Activated T-cell treated with anti-CD3 and anti-CD28 coated beads for 48 hours (primary cell): ENCODE measurements at regions not wholly inside any gene's neighbourhood (a gene's known extent, or its start where the extent isn't known, plus 50 kb on each side); places are given as distances from the start of the nearest gene placed in this dataset.
"Not testable (repeated sequence)": the region's sequence is repeated elsewhere in the genome, so short reads cannot be mapped to it uniquely, and the experiment has no call there.

Experiments used
- DNase-seq: peaks from one replicate; pipeline ENCODE4 v3.0.0-alpha.2; 2020; ENCODE audit warnings: low read depth

DNA sequence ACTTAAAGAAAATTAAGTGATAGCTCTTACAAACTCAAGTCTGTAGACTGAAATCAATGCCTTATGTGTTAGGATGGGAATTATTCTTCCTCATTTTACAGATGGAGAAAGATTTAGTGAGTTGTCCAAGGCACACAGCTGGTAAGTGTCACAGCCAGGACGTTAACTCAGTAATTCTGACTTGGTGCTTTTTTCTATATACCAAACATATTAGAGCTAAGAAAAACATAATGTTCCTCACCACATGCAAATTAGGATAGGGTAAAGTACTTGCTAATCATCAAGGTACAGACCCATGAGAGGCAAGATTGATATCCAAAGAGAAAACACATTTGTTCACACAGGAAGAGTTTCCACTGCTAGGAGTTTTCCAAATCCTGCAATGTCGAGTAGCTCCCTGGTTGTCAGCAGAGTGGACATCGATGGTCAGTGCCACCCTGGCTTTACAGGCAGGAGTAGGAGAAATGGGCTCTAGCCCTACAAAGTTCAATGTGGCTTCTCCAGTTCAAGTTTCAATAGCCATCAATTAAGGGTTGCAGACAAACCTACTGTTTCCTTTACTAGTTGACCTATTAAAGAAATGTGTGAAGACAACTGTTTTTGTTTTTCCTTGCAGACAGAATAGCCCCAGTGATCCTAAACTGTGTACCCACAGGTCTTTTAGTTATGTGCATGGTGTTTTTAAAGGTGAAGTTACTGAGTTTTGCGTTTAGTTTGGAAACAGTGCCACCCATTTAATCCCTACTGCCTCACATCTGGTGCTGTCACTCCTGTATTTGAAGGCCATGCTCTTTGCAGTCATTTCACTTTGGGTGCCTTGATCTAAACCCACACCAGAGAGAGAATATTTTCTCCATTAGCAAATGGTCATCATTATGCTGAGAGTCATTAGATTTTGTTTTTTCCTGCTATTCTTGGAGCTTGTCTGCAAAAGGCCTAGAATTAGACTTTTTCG, 460.8 kb upstream of the SMARCA2 start:
- DNase-seq = no peak

DNA sequence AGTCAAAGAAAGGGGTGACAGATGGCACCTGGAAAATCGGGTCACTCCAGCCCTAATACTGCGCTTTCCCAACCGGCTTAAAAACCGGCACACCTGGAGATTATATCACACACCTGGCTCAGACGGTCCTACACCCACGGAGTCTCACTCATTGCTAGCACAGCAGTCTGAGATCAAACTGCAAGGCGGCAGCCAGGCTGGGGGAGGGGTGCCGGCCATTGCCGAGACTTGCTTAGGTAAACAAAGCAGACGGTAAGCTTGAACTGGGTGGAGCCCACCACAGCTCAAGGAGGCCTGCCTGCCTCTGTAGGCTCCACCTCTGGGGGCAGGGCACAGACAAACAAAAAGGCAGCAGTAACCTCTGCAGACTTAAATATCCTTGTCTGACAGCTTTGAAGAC, 456.5 kb upstream of the SMARCA2 start:
- DNase-seq = not testable (repeated sequence)

DNA sequence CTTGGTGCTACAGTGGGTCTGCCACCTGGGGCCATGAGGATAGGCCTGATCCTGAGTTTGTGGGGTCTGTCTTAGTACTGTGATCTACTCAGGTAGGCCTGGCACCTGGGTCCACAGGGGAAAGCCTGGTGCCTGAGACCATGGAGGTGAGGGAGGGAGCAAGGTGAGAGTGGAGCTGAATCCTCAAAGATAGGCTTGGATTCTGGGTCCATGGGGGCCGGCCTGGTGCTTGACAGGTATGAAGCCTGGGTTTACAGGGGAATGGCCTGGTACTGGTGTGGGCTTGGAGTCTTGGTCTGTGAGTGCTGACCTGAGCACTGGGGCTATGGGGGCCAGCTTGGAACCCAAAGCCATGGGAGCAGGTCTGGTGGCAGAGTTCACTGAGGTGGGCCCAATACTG, 439.2 kb upstream of the SMARCA2 start:
- no peak for DNase-seq

DNA sequence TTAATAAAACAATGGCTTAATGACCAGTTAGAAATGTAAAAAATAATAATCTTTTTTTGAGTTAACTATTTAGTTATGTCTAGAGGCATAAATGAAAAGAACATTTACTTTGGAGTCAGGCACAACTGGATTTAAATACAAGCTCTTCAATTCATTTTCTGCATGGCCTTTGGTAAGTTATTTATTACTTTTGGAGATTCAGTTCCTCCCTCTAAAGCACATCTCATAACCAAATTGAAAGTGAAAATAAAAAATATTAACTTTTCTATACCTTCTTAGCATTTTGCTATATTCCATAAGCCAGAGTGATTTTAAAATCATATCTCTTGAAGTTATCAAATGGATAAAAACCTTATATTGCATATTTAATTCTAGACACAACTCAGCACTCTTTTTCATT, 434.9 kb upstream of the SMARCA2 start:
- no peak for DNase-seq

DNA sequence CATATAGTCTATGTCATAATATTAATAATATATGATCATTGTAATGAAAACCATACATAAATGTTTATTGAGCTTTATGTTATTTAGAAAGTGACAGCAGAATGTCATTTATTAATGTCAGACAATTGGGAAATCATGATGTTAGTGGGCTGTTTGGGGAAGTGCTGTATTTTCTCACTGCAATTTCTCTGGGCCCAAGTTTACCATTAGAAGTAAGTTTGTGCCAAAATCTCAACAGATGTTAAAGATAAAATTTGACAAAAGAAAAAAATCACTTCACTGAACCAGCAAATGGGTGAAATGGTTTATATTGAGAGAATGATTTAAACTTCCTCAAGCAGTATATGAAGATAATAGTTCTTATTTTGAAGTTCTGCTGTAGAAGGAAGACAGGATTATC, 433.2 kb upstream of the SMARCA2 start:
- no peak for DNase-seq

DNA sequence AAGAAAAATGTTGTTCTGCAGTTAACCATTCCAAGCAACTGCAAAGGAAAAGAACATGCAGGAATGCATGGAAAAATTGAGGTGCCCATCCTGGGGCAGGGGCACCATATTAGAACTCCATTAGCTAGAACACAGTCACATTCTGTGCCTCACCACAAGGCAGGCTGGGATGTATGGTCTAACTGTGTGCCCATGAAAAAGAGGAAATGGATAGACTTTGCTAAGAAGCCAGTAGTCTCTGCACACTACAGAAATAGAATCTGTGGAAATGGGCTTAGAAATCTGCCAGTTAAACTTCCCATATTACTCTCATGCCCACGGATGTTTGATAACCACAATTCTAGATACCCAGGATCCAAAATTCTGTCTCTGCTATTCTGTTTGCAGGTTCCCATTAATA, 423.8 kb upstream of the SMARCA2 start:
- DNase-seq = no peak

DNA sequence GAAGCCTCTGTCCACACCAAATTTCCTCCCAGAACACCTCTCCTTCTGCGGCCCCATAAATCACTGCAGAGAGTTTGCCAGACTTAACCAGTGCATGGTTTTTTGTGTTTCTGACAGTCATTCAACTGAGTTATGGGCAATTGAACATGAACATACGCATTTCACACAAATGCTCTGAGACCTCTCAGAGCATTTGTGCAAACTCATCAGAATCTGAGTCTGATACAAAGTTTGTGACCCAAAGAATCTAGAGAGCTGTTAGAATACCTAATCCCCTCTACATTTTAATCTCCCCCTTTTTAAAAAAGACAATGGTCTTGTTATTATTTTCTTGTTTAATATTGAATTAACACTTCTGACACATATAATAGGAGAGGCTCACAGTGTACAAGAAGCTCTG, 416.9 kb upstream of the SMARCA2 start:
- no peak for DNase-seq

DNA sequence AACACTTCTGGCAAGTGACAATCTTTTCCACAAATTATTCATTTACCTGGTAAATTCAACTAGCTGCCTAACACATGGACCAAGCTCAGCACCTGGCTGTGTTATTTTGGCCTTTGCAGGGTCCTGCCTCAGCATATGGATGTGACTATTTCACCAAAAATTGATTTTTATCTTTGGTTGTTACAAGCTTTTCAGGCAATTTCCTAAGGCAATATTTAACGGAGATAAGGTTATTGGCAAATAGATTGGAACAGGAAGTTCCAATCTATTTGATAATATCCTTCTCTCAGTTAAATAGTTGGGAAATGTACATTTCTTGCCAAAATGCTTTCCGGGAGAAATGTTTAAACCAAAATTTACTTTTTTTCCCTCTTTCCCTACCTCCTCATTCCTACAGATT, 415.2 kb upstream of the SMARCA2 start:
- no peak for DNase-seq

DNA sequence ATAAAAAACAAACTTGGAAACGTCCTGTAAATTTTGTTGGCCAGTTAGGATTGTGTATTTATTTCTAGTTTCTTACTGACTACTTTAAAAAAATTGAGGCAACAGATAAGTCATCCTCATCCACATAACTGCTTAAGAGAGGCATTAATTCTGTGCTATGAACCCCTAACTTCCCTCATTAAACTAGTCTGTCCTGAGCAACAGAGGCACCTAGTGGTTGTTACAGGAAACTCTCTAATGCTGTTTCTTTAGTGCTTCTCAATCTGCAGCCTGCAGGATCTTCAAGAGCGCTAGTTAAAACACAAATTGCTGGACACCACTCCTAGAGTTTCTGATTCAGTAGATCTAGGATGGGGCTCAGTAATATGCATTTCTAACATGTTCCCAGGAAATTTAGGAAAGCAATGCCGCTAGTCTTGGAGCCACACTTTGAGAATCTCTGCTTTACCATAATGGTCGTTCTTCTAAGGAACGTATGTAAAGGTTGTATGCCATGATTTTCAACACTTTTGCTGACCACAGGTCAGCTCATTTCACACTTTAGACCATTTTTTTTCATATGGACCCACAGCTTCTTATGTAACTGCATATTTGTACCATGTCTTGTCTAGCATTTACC, 410.1 kb upstream of the SMARCA2 start:
- DNase-seq = no peak

DNA sequence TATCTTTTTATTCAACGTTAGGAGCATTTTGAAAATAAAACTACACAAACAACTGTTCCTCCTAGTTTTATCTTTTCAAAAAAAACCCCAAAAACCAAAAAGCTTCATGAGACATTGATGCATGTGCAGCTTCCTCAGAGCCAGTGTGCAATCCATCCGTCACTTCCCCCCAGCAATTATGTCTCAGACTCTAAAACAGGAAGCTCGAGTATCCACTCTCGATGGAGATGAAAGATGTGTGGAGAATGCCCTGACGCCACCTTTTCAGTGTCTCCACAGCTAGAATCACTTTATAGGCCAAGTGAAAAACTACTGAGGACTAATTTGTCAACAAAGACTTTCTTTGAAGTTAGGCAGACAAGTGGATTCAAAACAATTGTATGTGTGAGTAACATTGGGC, 408.9 kb upstream of the SMARCA2 start:
- DNase-seq = no peak

DNA sequence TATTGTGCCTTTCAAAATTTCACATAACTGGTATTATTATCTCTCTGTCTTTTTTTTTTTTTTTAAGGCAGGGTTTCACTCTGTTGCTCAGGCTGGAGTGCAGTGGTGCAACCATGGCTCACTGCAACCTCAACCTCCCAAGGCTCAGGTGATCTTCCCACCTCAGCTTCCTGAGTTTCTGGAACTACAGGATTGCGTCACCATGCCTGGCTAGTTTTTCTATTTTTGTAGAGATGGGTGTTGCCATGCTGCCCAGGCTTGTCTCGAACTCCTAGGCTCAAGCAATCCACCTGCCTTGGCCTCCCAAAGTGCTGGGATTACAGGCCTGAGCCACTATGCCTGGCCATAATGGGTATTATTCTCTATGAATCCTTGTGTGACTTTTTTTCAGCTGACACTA, 402.3 kb upstream of the SMARCA2 start:
- DNase-seq = no peak

DNA sequence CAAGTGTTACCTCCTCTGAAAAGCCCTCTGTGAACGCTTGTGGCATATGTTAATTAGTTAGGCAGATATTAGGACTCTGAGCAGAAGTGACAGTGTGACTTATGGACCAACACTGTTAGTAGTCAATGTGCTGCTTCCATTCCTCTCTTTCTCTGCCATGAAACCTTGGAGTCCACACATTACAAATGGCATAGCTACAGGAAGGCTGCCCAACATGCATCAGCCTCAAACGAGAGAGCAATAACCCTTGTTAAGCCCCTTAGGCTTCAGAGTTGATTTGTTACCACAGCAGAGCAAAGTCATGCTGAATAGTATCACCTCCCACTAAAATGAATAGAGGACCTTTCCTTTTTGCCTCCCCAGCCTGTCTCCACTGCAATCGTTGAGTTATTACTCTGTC, 397.7 kb upstream of the SMARCA2 start:
- no peak for DNase-seq

DNA sequence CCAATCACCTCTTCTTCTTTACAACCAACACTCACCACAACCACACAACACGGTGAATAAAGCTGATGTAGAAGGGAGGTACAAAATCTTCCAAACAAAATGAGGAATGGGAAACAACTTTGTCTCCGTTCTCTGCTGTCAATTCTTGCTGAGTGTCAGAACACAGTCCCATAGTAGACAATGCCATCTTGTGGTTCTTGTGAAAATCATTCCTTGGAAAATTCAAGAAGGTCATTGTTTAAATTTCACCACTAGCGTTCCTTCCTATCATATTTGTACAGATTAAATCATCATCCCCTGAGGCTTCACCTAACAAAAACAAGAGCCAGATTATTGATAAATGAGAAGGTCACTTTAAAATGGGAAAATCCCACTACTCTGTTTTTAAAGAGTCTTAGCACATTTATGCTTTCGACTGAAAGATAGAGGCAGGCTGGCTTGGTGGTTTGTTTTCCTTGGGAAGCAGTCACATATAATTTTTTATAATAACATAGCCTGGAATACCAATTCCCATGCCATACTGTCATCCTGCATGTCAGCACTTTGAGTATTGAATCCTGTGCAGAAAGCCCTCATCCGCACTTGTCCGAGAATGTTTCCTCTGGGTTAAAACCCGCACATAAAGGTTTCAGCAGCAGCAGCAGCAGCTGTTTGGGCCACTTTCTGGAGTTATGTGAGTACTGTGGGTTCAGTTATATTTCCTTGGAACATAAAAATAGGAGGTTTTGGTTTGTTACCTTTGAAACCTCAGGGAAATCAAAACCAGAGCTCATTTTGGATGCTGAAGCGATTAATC, 395.0 kb upstream of the SMARCA2 start:
- no peak for DNase-seq

DNA sequence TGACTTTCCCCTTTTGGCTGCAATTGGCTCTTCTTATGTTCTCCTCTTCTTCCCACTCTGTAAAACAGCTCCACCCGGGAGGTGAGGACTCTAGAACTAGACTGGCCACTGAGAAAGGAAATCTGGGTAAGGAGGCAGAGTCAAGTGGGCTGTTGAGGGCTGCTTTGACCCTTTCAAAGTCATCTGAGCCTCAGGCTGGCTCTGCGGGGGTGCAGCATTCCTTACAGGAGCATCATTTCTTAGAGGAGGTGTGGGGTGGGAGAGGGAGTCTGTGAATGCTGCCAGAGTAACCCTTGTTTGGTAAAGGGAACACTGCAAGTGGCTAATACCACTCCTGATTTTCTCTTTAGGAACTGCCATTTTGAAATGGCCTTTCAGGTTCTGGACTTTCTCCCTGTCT, 377.7 kb upstream of the SMARCA2 start:
- no peak for DNase-seq

DNA sequence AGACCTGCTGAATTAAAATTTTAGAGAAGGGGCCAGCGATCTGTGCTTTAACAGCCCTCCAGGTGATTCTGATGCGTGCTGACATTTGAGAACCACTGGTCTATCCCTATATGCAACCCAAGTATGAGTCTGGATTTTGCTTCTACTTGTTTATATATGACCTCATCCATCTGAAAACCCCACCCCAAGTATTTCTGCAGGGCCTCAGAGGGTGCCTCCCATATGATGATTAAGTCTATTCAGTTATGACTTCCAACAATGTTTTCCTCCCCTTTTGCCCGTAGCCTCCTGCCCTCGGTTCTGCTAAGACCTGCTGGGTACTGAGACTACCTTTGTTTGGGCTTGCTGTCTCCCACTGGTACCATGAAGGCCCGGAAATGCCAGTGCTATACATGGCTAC, 376.0 kb upstream of the SMARCA2 start:
- DNase-seq = no peak

DNA sequence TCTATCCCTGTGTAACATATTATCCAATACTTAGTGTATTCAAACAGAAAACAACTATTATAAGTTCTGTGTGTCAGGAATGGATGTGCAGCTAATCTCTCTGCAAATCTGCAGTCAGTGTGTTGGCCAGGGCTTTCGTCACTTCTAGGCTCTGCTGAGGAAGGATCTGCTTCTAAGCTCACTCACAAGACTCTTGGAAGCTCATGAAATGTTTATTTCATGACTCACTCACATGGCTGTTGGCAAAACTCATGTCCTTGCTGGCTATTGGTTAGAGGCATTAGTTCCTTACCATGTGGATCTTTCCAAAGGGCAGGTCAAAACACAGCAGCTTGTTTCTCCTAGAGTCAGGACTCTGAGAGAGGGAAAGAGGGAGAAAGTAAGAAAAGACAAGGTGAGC, 367.4 kb upstream of the SMARCA2 start:
- no peak for DNase-seq

DNA sequence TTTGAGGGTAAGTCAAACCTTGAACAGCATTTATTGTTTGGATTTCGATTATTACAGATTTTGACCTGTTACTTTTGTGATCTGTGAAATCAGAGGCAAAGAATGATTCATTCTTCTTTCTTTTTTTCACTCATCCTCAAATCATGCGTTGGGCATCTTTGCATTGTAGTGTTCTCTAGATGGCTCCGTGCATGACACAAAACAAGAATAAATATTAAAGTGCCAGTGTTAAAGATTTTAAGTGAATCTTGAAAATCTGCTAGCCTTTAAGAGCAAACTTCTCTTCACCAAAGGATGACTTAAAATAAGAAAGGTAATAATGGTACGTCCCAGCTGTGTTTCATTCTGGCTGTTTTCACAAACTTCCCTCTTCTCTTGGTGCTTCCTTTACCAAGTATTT, 361.9 kb upstream of the SMARCA2 start:
- DNase-seq = no peak

DNA sequence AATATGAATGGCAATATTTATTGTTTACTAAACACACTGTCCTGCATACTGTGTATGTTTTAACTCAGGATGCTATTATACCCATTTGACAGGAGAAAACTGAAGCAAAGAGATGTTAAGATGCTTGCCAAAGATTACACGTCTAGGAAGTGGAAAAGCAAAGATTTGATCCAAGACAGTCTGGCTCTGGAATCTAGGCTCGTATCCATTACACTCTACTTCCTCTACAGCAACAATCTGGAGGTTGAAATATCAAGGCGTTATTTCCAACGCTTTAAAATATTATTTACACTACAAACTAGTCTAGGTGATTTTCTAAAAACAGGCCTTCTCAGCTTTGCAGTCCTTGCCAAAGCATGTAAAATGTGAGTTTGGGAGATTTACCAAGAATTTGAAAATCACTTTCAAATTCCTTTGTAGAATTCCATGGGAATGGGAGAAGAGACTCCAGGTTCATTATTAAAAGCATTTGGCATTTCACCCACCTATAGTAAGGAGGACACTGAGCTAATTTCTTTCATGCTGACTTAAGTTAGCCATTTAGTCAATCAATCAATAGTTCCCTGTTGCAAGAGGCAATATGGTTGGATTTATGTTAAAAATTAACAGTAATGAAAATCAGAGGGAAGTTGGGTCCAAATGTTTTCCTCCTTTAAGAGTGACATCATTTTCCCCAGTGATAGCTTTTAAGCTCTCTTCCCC, 356.3 kb upstream of the SMARCA2 start:
- no peak for DNase-seq

DNA sequence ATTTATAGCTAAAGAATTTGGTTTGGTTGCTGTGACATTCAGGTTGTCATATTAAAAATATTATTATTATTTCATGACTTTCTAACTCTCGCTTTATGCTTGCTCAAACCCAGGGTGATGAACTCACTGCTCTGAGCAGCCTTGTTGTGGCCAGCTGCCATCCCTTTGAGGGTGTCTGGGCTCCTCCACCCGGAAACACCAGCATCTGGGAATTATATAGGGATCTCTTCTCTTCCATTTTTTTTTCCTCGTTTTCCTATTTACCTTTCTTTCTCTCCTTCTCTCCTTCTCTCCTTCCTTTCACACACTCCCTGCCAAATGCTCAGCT, 355.8 kb upstream of the SMARCA2 start:
- no peak for DNase-seq

DNA sequence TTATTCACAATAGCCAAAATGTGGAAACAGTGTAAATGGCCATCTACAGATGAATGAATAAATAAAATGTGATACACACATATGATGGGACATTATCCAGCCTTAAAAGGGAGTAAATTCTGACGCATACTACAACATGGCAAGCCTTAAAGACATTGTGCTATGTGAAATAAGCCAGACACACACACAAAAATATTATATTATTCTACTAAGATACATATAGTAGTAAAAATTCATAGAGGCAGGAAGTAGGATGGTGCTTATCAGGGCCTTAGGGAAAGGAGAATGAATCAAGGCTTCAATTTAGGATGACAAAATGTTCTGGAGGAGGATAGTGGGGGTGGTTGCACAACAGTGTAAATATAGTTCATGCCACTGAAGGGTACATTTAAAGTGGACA, 346.7 kb upstream of the SMARCA2 start:
- no peak for DNase-seq

DNA sequence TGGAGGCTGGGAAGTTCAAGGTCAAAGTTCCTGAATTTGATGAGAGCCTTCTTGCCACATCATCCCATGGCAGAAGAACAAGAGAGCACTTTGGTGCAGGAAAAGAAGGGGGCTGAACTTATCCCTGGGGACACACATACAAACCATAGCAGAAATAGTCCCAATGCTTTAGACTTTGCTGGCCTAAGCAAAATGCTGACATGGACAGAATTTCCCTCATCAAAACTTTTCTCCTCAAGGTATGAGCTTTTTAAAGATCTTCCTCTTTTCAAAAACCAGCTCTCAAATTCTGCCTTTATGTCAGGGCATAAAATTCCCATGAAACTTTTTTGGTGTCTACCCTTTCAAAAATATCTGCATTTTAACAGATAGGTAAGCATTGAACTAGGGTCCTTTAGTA, 341.8 kb upstream of the SMARCA2 start:
- no peak for DNase-seq

DNA sequence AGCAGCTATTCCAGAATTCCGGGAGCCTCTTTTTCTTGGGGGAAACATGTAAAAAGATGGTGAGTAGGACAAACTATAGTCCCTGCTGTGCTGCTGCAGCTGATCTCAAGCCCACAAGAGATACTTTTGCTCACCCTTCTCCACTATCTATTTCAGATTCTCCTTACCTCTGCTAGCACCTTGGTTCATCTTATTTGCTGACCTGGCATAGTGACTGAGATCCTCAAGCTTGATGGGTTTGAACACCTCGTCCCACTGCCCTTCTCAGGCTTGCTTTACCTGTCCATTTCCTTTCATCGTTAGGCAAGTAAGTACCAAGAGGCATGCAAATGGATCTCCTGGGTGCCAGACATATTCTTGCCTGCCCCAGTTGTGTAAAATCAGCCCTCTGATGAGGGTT, 338.4 kb upstream of the SMARCA2 start:
- no peak for DNase-seq
